ENCODE measurements at regions not wholly inside any gene's neighbourhood (a gene's known extent, or its start where the extent isn't known, plus 50 kb on each side); places are given as distances from the start of the nearest gene placed in this dataset.
"Not testable (repeated sequence)": the region's sequence is repeated elsewhere in the genome, so short reads cannot be mapped to it uniquely, and the experiment has no call there.

DNA sequence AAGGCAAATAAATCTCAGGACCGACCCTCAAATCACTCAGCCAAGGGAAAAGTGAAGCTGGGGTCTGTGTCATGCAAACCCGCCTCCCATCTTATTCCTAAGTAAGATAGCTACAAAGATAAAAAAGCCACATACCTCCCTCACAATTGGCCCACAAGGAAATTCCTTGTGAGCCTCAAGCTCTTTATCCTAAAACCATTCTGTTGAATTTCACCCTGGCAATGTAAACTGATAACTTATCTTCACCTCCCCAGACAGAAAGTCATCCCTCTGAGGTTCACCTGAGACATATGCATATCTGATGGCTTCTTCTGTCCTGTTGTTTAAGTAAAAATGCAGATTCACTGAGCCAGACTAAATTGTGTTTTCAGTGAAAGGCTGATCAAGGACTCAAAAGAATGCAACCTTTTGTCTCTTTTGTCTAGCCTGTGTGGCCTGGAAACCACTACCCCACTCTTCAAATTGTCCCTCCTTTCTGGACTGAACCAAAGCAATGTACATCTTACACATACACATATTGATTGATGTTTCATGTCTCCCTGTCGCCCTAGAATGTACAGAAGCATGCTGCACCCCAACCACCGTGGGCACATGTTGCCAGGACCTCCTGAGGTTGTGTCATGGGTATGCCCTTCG lies 91.3 kb downstream of the MFAP3L start:
- DNase-seq: no peak

DNA sequence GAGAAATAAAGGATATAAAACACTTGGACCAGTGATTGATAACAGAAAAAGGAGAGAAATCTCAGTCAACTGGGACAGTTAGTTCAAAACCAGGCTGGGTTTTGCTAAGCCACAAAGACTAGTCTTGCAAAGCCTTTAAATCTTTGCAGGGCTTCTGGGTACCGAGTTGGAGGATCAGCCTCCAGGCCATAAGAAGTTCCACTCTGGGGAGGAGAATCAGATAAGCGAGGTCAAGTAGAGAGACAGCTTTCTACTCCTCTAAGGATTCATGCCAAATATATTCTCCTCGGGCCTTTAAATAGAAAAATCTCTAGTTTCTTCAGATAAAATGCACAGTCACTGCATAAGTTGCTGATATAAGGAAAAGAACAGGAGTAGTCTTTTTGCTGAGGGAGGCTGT lies 92.7 kb downstream of the MFAP3L start:
- no peak for DNase-seq

DNA sequence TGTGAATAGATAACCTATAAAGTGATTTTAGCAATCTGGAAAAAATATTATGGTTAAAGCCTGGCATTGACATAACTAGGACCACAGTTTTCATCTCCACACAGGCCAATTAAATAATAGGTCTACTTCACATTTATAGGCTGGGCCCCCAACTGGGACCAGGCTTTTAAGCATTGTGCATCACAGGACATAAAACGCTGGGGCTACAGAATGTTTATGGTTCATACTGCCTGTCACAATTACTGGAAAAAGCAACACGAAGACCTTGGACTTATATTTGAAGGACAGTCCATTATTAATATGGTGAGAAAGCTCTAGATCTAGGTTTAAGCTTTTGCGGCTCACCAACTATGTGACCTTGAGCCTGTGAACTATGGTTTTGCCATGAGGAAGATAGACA lies 94.2 kb downstream of the MFAP3L start:
- DNase-seq: no peak

DNA sequence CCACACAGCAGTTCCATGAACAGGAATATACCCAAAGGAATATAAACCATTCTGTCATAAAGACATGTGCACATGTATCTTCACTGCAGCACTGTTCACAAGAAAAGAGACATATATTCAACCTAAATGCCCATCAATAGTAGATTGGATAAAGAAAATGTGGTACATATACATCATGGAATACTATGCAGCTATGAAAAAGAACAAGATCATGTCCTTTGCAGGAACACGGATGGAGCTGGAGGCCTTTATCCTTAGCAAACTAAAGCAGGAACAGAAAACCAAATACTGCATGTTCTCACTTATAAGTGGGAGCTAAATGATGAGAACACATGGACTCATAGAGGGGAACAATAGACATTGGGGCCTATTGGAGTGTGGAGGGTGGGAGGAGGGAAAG lies 95.4 kb downstream of the MFAP3L start:
- not testable (repeated sequence) for DNase-seq

DNA sequence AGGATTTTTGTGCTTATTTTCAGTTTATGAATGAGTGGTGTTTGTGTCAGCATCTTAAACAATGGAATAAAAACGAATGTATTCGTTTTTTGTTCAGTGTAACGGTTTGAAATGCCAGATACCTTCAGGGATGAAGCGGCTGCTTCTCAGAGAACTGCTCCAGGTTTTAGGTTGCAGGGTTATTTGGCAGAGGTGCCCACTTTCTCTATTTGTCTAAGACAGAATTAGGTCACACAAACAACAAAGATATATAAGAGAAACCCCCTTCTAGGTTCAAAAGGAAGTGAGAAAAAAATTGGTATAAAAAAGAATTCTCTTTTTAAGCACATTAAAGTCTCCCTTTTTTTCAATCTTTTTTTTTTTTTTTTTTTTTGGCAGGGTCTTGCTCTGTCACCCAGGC lies 98.9 kb downstream of the MFAP3L start:
- DNase-seq: no peak

DNA sequence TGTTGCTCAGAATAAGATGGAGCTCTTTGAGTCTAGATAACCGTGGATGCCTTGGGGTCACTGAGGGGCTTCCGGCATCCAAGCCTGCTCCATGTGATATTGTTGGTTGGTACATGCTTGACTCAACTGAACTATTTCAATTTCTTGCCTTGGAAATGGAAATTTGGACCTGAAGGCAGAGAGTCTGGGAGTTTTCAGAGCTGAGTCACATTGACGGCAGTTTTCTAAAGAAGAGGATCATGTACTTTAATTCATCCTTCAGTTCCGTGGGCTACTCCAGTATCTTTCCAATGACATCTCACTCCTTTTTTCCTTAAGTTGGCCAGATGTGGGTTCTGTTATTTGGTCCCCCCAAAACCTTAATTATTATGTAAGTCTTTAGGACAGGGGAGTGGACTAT lies 100.5 kb downstream of the MFAP3L start:
- DNase-seq: no peak

DNA sequence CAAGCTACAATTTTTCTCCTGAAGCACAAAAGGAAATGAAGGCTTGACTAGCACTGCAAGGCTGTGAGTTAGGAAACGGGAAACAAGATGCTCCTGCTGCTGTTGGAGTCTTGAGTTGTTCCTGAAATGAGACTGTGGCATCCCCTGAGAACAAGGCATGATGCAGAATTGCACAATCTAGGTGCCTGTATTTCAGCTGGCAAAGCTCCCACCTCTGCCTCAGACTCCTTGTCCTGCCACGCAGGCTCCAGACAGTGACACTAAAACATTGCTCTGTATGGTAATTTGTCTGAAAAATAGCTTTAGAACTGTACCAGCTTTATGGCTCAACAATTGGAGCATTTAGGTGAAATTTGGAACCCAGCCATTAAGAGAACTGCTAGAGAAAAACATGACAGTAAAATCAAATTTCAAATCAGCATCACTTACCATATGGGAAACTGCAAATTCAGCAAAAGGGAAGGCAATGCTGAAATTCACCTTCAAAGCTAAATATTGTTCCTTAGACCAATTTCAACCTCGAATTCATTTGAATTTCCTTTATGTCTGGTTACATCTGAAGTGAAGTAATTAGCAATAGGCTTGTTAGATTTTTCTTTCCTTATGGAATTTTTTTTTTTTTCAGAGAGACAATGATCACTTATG lies 103.4 kb downstream of the MFAP3L start:
- no peak for DNase-seq

DNA sequence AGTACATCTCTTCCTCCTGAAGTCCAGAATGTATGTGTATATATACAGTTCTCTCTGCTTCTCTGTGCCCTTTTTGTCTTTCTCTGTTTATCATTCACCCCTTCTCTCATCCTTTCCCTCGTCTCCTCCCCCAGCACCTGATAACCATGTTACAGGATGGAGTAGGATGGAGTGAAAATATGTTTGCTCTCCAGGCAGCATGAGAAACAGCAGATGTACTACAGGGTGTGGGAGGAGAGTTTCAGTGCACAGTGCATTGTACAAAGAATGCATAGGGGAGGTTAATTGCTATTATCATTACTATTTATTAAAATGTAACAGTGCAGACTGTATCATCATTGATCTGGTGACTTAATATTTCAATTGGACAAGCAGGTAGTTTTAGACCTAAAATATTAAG lies 104.5 kb downstream of the MFAP3L start:
- DNase-seq: no peak

DNA sequence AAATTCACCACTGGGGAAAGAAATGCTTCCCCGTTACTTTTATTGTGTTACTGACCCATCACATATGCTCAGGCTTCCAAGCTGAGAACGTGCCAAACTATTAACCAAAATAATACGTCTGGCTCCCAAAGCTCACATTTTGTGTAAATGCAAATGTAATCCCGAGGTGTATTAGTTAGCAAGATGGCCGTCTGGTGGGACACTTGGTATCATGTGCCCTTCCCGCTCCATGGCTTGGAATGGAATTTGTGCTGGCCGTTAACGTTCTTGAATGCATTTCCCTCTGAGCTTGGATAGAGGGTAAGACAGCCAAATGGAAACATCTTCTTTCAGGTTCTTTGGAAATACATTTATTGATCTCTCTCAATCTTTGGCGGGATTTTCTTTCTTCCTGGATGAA lies 105.0 kb downstream of the MFAP3L start:
- no peak for DNase-seq

DNA sequence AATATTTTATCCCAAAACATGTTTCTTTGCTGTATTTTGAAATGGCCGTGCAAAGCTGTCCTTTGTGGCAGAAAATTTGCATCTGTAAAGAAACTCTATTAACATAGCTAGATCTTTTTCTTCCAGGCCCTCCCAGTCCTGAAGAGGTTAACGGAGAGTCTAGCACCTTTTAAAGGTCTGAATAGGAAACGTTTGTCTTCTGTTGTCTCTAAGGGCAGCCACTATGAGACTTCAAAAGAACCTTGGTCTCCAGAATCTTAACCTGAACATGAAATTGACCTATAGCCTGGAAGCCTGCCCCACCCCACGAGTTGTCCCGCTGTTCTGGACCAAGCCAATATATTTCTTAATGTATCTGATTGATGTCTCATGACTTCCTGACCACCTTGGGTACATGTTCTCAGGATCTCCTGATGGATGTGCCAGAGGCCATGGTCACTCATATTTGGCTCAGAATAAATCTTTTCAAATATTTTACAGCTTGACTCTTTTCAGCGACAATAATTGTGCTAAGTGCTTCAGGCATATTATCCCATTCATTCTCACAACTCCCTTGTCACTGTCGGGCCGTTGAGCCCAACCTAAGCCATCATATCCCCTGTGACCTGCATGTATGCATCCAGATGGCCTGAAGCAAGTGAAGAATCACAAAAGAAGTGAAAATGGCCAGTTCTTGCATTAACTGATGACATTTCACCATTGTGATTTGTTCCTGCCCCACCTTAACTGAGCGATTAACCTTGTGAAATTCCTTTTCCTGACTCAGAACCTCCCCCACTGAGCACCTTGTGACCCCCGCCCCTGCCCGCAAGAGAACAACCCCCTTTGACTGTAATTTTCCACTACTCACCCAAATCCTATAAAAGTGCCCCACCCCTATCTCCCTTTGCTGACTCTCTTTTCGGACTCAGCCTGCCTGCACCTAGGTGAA lies 106.7 kb downstream of the MFAP3L start:
- DNase-seq: not testable (repeated sequence)

DNA sequence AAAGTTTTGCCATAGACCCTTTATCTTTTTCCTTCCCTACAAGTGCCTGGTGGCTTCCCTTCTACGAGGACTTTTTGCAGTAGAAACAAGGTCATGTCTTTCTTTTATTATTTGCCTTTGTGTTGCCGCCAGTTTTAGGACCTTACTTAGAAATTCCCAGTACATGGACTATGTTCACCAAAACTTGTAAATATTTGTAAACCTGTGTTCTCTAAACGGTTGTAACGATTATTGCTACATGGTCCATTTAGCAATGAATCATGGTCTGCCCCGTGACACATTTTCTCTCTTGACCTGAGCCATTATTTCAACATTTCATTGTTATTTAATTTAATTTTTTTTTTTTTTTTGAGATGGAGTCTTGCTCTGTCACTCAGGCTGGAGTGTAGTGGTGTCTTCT lies 110.7 kb downstream of the MFAP3L start:
- DNase-seq: no peak

DNA sequence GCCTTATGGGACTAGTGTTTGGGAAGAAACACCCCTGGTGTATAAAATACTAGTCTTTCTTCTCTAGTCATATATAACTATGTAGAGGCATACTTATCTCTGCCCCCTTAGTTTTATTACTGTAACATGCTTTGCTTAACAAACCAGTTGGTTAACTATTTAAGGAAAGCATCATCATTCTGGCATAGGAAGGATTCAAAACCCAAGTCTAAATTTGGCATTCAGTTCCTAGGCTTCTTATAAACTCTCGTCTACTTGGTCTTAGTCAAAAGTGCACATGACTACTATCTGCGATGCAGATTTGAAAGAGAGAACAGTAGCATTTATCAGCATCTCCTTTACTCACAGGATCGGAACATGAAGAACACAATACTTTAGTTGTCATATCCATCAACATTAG lies 111.3 kb downstream of the MFAP3L start:
- DNase-seq: no peak

DNA sequence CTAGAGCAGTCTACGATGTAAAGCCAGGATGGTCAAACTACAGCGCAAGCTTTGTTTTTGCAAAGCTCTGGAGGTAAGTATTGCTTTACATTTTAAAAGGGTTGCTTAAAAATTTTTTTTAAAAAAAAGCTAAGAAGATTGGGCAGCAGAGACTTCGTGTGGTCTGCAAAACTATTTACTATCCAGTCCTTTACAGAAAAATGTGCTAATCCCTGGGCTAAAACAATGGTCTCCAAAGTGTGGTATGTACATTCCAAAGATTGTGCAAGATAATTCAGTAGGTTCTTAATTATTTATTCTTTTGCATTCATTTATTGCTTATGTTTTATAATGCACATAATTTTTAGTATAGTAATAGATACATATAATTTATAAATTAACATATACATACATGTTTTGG lies 113.2 kb downstream of the MFAP3L start:
- DNase-seq: no peak

DNA sequence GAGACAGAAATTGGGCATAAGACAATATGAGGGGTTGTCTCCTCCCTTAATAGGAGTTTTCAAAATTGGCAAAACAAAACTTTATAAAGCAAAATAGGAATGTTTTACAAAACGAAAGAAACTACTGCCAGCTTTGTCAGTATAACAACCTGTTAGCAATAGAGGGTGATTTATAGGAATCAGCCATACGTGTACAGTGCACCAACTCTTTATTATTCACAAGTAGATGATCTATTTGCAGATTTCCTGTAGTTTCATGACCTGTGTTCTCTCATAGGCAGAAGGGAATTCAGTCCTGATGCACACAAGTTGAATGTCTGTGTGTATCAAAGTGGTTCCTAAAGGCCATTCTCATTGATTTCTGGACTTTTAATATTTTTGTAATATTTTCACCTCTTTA lies 116.3 kb downstream of the MFAP3L start:
- no peak for DNase-seq

DNA sequence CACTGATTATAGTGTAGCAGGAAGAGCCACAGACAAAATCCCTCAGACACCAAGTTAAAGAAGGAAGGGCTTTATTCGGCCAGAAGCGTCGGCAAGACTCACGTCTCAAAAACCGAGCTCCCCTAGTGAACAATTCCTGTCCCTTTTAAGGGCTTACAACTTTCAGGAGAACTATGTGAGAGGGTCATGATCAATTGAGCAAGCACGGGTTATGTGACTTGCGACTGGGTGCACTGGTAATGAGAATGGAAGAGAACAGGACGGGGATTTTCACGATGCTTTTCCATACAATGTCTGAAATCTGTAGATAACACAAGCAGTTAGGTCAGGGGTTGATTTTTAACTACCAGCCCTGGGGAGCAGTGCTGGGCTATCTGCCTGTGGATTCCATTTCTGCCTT lies 116.7 kb downstream of the MFAP3L start:
- no peak for DNase-seq

DNA sequence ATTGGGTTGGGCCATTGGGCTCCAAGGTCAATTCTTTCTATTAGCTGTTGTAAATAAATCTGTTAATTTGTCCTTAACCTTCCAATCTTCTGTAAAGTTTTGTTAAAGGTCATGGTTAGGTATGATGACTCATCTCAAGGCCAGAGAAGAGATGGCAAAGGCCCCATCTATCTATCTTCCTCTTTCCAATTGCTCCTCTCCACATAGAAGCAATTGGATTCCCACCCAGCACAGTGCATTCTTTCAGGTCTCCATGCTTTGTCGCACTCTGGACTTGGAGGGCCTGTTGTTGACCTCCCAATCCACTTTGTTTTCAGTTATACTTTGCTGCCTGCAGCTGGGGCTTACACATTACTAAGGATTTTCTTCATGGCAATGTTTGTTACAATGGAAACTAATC lies 118.5 kb downstream of the MFAP3L start:
- DNase-seq: no peak

DNA sequence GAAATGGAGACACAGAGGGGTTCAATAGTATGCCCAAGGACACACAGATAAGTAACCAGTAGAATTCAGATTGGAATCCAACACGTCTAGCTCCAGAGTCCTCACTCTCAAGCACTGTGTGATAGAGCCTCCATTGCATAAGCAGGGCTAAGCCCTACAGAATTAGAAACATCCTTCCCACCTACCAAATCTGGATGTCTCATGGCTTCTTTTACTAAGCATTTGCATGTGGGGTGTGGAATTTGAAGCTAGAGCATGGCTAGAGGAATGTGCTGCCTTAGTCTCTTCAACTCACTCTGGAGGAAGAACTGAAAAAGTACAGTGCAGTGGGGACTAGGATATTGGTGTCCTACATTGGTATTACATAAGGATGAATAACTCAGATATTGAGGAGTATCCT lies 119.4 kb downstream of the MFAP3L start:
- no peak for DNase-seq

DNA sequence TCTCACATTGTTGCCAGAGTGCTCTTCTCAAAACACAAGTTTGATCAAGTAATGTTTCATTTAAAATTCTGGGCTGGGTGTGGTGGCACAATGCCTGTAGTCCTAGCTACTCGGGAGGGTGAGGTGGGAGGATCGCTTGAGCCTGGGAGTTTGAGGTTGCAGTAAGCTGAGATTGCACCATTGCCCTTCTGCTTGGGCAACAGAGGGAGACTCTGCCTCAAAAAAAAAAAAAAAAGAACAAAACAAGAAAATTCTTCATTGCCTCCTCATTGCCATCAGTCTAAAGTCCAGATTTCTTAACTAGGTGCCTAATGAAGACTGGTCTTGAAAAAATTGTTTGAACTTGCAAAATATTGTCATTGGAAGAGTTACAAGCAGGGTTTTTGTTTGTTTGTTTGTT lies 120.1 kb downstream of the MFAP3L start:
- no peak for DNase-seq

DNA sequence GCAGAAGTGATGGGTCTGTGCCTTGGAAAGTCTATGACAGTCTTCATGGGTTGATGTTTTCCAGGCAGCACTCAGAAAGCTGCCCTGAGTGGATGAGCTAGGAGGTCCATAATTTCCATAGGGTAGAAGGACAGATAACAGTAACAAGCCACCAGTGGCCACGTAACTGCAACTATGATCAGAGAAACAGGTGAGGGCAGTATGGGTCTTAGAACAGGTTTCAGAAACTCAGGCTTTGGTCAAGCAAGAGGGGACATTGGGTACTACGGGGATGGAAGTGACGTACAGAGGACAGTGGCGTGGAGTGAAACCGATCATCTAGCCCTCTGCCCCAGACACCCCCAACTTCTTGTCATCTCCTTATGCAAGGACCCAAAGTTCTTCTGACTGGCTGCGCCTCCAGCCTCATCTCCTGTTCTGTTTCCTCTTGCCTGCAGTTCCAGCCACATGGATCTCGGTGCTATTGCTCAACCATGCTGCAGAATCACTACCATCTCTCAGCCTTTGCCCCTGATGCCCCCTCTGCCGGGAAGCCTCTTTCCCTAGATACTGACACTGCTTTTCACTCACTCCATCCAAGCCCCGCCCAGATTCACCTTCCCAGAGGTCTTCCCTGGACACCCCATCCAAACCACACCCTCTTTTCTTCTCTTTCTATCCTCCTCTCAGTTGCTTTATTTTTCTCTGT lies 123.4 kb downstream of the MFAP3L start:
- DNase-seq: no peak

DNA sequence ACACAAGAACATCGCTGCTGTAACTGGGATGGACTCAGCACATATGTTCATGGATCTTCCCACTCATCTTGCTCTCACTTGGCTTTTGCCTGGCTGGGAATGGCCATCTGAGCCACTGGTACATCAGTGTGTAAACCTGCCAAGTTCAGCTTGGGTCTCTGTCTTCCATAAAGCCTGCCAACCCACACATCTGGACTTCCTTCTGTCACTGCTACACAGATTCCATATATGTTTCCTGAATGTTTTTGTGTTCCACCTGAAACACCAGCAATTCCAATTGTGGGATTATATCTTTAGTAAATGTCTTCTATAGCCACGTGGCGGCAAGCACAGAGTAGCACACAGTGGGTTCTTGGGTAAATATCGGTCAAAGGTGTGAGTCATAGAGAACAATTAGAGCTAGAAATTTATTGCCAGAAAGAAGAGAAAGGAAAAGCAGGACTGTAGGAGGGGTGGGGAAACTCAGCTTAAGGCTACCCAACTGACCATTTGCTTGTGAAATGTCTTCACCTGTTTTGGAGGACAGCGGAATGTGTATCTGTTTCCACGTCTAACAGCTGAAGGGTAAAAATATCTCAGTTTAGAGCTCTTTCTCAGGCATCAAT lies 125.9 kb downstream of the MFAP3L start:
- DNase-seq: no peak

DNA sequence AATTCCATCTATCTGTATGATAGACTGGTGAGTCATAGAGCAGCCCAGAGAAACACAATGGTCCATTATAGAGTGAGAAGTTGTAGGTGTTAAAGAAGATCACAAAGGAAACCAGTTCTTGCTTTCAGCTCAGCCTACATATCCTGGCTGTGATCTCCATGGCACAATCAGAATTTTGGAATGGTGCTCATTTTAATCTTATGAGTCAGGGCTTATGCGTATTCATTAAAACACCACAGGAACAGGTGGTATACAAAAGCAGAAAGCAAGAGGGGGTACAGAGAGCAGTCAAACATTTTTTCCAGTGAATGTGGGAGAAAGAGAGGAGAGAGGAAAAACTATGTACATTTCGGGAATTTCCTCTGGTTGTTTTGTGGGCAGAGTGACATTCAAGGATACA lies 126.9 kb downstream of the MFAP3L start:
- no peak for DNase-seq

DNA sequence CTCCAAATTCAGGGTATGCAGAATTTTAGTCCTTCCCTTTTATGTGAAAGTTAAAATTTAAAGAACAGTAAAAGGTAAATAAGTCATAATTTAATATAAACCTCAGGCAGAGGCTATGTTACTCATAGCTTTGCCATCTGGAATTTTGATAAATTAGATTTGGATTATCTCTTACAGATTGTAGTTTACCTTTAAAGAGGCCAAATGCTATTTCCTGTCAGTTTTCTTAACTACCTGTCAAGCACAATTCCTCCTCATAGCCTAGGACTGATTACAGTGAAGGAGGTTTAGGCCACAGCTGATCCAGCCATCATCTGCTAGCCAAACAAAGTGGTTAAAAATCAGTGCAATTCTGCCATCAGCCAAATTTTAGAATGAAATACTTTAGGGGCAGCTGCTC lies 128.1 kb downstream of the MFAP3L start:
- no peak for DNase-seq

DNA sequence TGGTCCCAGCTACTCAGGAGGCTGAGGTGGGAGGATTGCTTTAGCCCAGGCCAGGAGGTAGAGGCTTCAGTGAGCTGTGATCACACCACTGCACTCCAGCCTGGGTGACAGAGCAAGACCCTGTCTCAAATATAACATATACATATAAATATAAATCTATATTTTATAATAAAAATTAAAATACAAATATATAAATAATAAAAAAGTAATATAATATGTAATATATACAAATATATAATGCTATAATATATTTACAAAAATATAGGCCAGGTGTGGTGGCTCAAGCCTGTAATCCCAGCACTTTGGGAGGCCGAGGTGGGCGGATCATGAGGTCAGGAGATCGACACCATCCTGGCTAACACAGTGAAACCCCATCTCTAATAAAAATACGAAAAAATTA lies 131.4 kb downstream of the MFAP3L start:
- DNase-seq: not testable (repeated sequence)
